Vagina (tissue), 2 donors: ENCODE measurements at regions not wholly inside any gene's neighbourhood (a gene's known extent, or its start where the extent isn't known, plus 50 kb on each side); places are given as distances from the start of the nearest gene placed in this dataset.
"Not testable (repeated sequence)": the region's sequence is repeated elsewhere in the genome, so short reads cannot be mapped to it uniquely, and the experiment has no call there.

Experiments used
- DNase-seq, 2 donors: peaks; one replicate each; pipeline ENCODE4 v3.0.0-alpha.2; 2017; ENCODE audit errors: extremely low spot score in 2 of 2
- H3K27ac ChIP-seq: fragments of 200-600 bp; sonication (generic); one replicate; pipeline ENCODE4 v1.5.1; 2019
- H3K27me3 ChIP-seq: fragments of 200-600 bp; sonication (generic); one replicate; pipeline ENCODE4 v1.5.1; 2019
- H3K36me3 ChIP-seq, 2 donors: fragments of 200-600 bp; sonication (generic); one replicate each; pipeline ENCODE4 v1.5.1; 2017 to 2019
- H3K4me1 ChIP-seq: fragments of 200-600 bp; sonication (generic); one replicate; pipeline ENCODE4 v1.5.1; 2019
- H3K4me3 ChIP-seq, 2 donors: fragments of 200-600 bp; sonication (generic); 1 replicate in 1 of 2; 2 replicates in 1 of 2; pipeline ENCODE4 v1.5.1; 2016 to 2019
- H3K9me3 ChIP-seq: fragments of 200-600 bp; sonication (generic); one replicate; pipeline ENCODE4 v1.5.1; 2019
- POLR2A ChIP-seq, 2 donors: fragments of 450-650 bp; IDR thresholded peaks; one replicate each; pipeline ENCODE4 v1.6.1; 2017; ENCODE audit warnings: antibody characterized with exemption in 2 of 2, mild to moderate bottlenecking in 2 of 2, moderate library complexity in 2 of 2
- POLR2AphosphoS5 ChIP-seq, 2 donors: sonication (generic); formaldehyde crosslinking; IDR thresholded peaks; one replicate each; pipeline ENCODE4 v1.9.0; 2017; ENCODE audit warnings: antibody characterized with exemption in 2 of 2, mild to moderate bottlenecking in 2 of 2, low read depth in 1 of 2; ENCODE audit not compliant: insufficient read depth in 1 of 2
- intact Hi-C: fragments of 100-400 bp; cut with DNase I; formaldehyde crosslinking; loops from one replicate; pipeline ENCODE4 v1.15.1; 2023
- TF ChIP-seq, protein P1 (sequence below), 3 experiments: fragments of 450-650 bp in 2 of 3; fragments of 200-600 bp in 1 of 3; sonication (generic) in 1 of 3; IDR thresholded peaks; one replicate each; pipeline ENCODE4 v1.5.1; 2017 to 2019; ENCODE audit warnings: antibody characterized with exemption in 3 of 3, mild to moderate bottlenecking in 2 of 3, moderate library complexity in 2 of 3

GRCh38 chr3:191137708-191138107, 61.3 kb upstream of the OSTN start:
- H3K27ac ChIP-seq: no peak overlapping the region
- no peaks in the 10 kb centered on the region for H3K27me3 ChIP-seq
- H3K4me3 ChIP-seq: no peak overlapping the region
- H3K9me3 ChIP-seq: no peaks in the 10 kb centered on the region
- TF ChIP-seq, protein P1, sequence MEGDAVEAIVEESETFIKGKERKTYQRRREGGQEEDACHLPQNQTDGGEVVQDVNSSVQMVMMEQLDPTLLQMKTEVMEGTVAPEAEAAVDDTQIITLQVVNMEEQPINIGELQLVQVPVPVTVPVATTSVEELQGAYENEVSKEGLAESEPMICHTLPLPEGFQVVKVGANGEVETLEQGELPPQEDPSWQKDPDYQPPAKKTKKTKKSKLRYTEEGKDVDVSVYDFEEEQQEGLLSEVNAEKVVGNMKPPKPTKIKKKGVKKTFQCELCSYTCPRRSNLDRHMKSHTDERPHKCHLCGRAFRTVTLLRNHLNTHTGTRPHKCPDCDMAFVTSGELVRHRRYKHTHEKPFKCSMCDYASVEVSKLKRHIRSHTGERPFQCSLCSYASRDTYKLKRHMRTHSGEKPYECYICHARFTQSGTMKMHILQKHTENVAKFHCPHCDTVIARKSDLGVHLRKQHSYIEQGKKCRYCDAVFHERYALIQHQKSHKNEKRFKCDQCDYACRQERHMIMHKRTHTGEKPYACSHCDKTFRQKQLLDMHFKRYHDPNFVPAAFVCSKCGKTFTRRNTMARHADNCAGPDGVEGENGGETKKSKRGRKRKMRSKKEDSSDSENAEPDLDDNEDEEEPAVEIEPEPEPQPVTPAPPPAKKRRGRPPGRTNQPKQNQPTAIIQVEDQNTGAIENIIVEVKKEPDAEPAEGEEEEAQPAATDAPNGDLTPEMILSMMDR (IDR thresholded peaks at IDR 0.05): no peak
- TF ChIP-seq POLR2AphosphoS5 (IDR thresholded peaks at IDR 0.05; ENCODE audit: insufficient read depth in 1 of 2, low read depth in 1 of 2): no peak
- no peak for DNase-seq
- H3K4me1 ChIP-seq: no peaks in the 10 kb centered on the region
- intact Hi-C loops: no loop called here
- no peaks in the 10 kb centered on the region for H3K36me3 ChIP-seq

GRCh38 chr3:191136347-191136746, 62.7 kb upstream of the OSTN start:
- Histone ChIP-seq H3K9me3 (no peaks in the 10 kb centered on the region), H3K4me1 (no peaks in the 10 kb centered on the region), H3K36me3 (no peaks in the 10 kb centered on the region), H3K27me3 (no peaks in the 10 kb centered on the region), H3K4me3 (no peak overlapping the region), H3K27ac (no peak overlapping the region)
- TF ChIP-seq, protein P1 (IDR thresholded peaks at IDR 0.05): no peak
- TF ChIP-seq POLR2A (IDR thresholded peaks at IDR 0.05) (no peak), POLR2AphosphoS5 (IDR thresholded peaks at IDR 0.05; ENCODE audit: insufficient read depth in 1 of 2, low read depth in 1 of 2) (no peak)
- no peak for DNase-seq
- intact Hi-C loops: no loop called here

GRCh38 chr3:191135175-191135574, 63.9 kb upstream of the OSTN start:
- H3K9me3 ChIP-seq: no peaks in the 10 kb centered on the region
- no peak overlapping the region for H3K27ac ChIP-seq
- no peak overlapping the region for H3K4me3 ChIP-seq
- TF ChIP-seq, protein P1 (IDR thresholded peaks at IDR 0.05): no peak
- TF ChIP-seq POLR2A (IDR thresholded peaks at IDR 0.05) (no peak), POLR2AphosphoS5 (IDR thresholded peaks at IDR 0.05; ENCODE audit: insufficient read depth in 1 of 2, low read depth in 1 of 2) (no peak)
- no peaks in the 10 kb centered on the region for H3K27me3 ChIP-seq
- DNase-seq: no peak
- no peaks in the 10 kb centered on the region for H3K36me3 ChIP-seq
- H3K4me1 ChIP-seq: no peaks in the 10 kb centered on the region
- intact Hi-C loops: no loop called here

DNA sequence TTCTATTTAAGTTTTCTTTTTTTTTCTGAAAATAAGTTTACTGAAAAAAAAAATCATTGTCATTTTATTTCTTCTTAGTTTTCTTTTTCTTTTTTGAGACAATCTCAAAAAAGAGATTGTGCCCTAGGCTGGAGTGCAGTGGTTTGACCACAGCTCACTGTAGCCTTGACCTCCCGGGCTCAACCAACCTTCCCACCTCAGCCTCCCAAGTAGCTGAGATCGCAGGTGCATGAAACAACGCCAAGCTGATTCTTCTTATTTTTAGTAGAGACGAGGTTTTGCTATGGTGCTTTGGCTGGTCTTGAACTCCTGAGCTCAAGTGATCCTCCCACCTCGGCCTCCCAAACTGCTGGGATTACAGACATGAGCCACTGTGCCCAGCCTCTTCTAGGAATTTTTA, 65.7 kb upstream of the OSTN start:
- Histone ChIP-seq H3K4me1 (no peaks in the 10 kb centered on the region), H3K27me3 (no peaks in the 10 kb centered on the region), H3K9me3 (no peaks in the 10 kb centered on the region), H3K4me3 (no peak overlapping the region), H3K36me3 (no peaks in the 10 kb centered on the region), H3K27ac (no peak overlapping the region)
- TF ChIP-seq, protein P1 (IDR thresholded peaks at IDR 0.05): no peak
- TF ChIP-seq POLR2AphosphoS5 (IDR thresholded peaks at IDR 0.05; ENCODE audit: insufficient read depth in 1 of 2, low read depth in 1 of 2) (no peak), POLR2A (IDR thresholded peaks at IDR 0.05) (no peak)
- no peak for DNase-seq
- intact Hi-C loops: no loop called here

- no peaks in the 10 kb centered on the region for H3K36me3 ChIP-seq
- H3K27me3 ChIP-seq: no peaks in the 10 kb centered on the region
- H3K4me3 ChIP-seq: no peak overlapping the region
- H3K27ac ChIP-seq: no peak overlapping the region
- intact Hi-C loops: no loop called here
- DNase-seq: no peak
- H3K4me1 ChIP-seq: no peaks in the 10 kb centered on the region
- TF ChIP-seq POLR2AphosphoS5 (IDR thresholded peaks at IDR 0.05; ENCODE audit: insufficient read depth in 1 of 2, low read depth in 1 of 2): no peak
- no peak for TF ChIP-seq POLR2A (IDR thresholded peaks at IDR 0.05)
- TF ChIP-seq, protein P1 (IDR thresholded peaks at IDR 0.05): no peak
- no peaks in the 10 kb centered on the region for H3K9me3 ChIP-seq
These were observed 67.7 kb upstream of the OSTN start for GRCh38 chr3:191131305-191131704.

- H3K36me3 ChIP-seq, H3K4me3 ChIP-seq, H3K9me3 ChIP-seq, intact Hi-C loops, H3K27ac ChIP-seq, H3K4me1 ChIP-seq, DNase-seq, H3K27me3 ChIP-seq: not testable (repeated sequence)
These were observed 74.2 kb upstream of the OSTN start for GRCh38 chr3:191124891-191125290.
